GM13976 (cell line): ENCODE measurements at regions not wholly inside any gene's neighbourhood (a gene's known extent, or its start where the extent isn't known, plus 50 kb on each side); places are given as distances from the start of the nearest gene placed in this dataset.

Experiments used
- DNase-seq: peaks from one replicate; pipeline ENCODE4 v3.0.0; 2012; ENCODE audit warnings: low spot score
- in situ Hi-C: fragments of 300-500 bp; cut with MboI; formaldehyde crosslinking; loops from one replicate; pipeline ENCODE4 v1.12.0; 2022; ENCODE audit warnings: low sequenced_read_pairs, mixed read lengths, inconsistent platforms; ENCODE audit not compliant: unreplicated experiment
- TF ChIP-seq, protein P1 (sequence below): IDR thresholded peaks from 2 replicates; pipeline ENCODE4 v1.5.1; 2012; ENCODE audit warnings: borderline replicate concordance, mild to moderate bottlenecking; ENCODE audit not compliant: insufficient read depth; ENCODE audit errors: extremely low read depth, missing control alignments, control extremely low read depth

- in situ Hi-C loops: no loop called here
- no peak for DNase-seq
- TF ChIP-seq, protein P1, sequence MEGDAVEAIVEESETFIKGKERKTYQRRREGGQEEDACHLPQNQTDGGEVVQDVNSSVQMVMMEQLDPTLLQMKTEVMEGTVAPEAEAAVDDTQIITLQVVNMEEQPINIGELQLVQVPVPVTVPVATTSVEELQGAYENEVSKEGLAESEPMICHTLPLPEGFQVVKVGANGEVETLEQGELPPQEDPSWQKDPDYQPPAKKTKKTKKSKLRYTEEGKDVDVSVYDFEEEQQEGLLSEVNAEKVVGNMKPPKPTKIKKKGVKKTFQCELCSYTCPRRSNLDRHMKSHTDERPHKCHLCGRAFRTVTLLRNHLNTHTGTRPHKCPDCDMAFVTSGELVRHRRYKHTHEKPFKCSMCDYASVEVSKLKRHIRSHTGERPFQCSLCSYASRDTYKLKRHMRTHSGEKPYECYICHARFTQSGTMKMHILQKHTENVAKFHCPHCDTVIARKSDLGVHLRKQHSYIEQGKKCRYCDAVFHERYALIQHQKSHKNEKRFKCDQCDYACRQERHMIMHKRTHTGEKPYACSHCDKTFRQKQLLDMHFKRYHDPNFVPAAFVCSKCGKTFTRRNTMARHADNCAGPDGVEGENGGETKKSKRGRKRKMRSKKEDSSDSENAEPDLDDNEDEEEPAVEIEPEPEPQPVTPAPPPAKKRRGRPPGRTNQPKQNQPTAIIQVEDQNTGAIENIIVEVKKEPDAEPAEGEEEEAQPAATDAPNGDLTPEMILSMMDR: no peak
These were observed 226.5 kb downstream of the IRS1 start for GRCh38 chr2:226573158-226573557.

DNA sequence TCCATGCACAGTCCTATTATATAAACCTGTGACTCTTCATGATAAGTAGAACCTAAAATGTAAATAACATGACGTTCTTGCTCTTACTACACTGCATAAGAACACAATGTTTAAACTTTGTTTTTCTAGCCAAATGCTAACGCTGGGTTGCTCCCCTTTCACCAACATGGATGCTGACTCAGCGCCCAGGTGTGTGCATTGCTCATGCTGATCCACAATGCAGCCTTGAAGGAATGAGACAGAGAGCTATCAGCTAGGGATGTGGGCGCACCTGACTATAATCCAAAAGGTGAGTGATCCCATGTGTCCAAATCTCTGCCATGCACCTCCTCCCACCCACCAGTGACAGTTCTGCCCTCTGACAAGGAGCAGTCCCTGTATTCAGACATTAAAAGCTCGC, 235.0 kb downstream of the IRS1 start:
- DNase-seq: no peak
- TF ChIP-seq, protein P1: no peak
- in situ Hi-C loops: no loop called here

DNA sequence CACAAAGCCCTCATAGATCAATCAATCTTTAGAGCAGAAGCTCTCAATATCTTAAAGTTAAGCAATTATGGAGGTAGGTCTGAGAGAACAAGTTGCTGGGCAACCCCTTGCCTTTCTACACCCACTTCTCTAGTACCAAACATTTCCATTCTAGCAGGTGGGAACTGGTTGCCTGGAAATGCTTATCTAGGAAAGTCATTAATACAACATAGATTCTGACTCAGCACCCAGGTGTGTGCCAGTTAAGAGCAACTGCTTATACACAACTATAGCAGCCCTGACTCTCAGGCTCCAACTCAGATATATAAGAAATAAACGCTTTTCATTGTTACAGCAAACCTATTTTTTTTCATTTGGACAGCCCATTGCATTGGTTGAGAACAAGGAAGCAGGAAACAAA, 237.7 kb downstream of the IRS1 start:
- TF ChIP-seq, protein P1: no peak
- no peak for DNase-seq
- in situ Hi-C loops: no loop called here

DNA sequence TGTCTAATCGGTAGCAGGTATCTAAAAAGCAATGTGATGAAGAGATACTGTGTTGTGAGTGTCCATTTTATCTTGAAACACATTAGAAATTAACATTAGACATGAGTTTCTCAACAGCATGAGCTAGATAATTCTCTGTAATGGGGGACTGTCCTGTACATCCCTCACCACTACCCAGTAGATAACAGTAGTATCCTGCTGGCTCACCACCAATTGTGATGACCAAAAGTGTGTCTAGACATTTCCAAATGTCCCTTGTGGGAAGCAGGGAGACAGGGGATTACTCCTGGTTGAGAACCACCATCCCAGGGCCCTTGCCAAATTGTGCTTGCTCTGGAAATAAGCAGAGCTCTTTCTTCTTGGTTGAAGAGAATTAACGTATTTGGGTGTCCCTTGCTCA, 239.3 kb downstream of the IRS1 start:
- DNase-seq: no peak
- in situ Hi-C loops: no loop called here
- TF ChIP-seq, protein P1: no peak

GRCh38 chr2:226559536-226559935, 240.1 kb downstream of the IRS1 start:
- no peak for DNase-seq
- in situ Hi-C loops: no loop called here
- TF ChIP-seq, protein P1: no peak

DNA sequence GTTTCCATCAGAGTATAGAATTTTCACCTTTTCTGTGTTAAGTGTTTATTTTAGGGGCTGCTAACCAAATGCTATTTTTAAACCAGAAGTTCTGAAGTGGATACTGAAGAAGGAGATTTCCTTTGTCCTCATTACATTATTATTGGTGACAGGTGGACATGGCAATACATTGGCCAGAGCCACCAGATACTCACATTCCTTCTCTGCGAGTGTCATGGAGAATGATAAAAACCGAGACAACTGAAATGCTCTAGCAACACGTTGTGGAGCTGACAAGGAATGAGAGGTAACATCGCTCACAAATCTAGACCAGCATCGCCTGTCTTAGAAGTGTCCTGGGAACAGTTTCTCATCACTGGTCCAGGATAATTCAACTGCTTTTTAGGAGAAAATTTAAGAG, 241.2 kb downstream of the IRS1 start:
- TF ChIP-seq, protein P1: no peak
- in situ Hi-C loops: no loop called here
- DNase-seq: no peak

DNA sequence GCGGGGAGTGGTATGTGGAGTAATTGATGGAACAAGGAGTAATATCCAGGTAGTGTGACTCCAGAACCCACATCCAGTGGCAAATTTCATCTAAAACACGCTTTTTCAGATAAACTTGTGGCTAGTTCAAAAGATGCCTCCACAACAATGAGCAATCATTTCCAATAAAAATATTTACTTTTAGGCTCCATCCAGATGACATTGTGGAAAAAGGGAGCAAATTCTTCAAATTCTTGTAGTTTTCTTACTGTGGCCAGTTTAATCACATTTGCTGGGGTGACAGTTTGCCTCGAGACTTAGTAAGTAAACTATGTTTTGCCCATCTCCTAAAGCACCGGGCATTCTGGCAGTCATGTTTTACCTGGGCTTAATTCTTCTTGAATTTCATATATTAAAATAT, 243.6 kb downstream of the IRS1 start:
- no peak for DNase-seq
- TF ChIP-seq, protein P1: no peak
- in situ Hi-C loops: no loop called here
